ENCODE measurements at regions not wholly inside any gene's neighbourhood (a gene's known extent, or its start where the extent isn't known, plus 50 kb on each side); places are given as distances from the start of the nearest gene placed in this dataset.

DNA sequence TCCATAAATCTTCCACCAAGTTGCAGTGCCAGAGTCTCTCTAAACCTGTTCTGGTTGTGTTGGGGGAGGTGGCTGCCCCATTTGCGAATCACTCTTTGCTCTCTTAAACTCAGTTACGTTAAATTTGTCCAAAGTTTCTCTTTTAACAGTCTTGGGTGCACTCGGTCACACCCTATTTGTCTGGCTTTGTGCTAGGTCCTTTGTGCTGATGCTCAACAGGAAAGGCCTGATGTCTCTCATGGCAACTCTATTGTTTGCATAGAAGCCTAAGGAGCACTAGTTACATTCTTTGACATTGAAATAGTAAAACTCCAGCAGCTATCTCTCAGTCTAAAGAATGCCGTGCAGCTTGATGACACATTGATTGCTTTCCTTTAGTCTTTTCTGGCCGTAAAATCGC lies 105.1 kb downstream of the TRMT11 start:
- Mint-ChIP-seq H3K4me1 (ENCODE audit: low read depth) (no peaks in the 10 kb centered on the region), H3K36me3 (ENCODE audit: low read depth) (no peaks in the 10 kb centered on the region), H3K27ac (no peak overlapping the region), H3K9me3 (no peaks in the 10 kb centered on the region), H3K27me3 (ENCODE audit: insufficient read depth) (no peaks in the 10 kb centered on the region), H3K4me3 (no peak overlapping the region)
- no peak for DNase-seq (ENCODE audit: low spot score)
- intact Hi-C loops (cut with micrococcal nuclease), result no loop called here

DNA sequence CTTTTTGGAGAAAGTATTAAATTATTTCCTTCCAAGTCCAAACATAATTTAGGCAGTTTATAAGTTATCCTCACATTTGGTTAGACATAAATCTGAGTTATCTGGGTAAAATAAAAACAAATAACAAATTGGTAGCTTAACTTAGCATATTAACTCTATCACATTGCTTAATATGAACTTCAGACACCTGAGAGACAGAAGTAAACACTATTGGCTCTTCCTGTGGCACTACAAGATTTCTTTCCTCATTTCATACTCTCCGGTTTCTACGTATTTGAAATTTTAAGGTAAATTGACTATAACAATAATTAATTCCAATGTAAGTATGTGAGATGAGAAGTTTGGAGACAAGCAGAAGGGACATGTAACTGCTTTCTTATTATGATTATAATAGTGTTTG lies 106.8 kb downstream of the TRMT11 start:
- H3K4me3 Mint-ChIP-seq, result no peak overlapping the region
- DNase-seq (ENCODE audit: low spot score), result no peak
- no peaks in the 10 kb centered on the region for H3K9me3 Mint-ChIP-seq
- no peaks in the 10 kb centered on the region for H3K27me3 Mint-ChIP-seq (ENCODE audit: insufficient read depth)
- no peaks in the 10 kb centered on the region for H3K36me3 Mint-ChIP-seq (ENCODE audit: low read depth)
- no peaks in the 10 kb centered on the region for H3K4me1 Mint-ChIP-seq (ENCODE audit: low read depth)
- intact Hi-C loops (cut with micrococcal nuclease), result no loop called here
- no peak overlapping the region for H3K27ac Mint-ChIP-seq

- H3K36me3 Mint-ChIP-seq (ENCODE audit: low read depth), result no peaks in the 10 kb centered on the region
- H3K4me3 Mint-ChIP-seq, result no peak overlapping the region
- no peaks in the 10 kb centered on the region for H3K9me3 Mint-ChIP-seq
- intact Hi-C loops (cut with micrococcal nuclease), result no loop called here
- no peak for DNase-seq (ENCODE audit: low spot score)
- no peak overlapping the region for H3K27ac Mint-ChIP-seq
- H3K4me1 Mint-ChIP-seq (ENCODE audit: low read depth), result no peaks in the 10 kb centered on the region
- H3K27me3 Mint-ChIP-seq (ENCODE audit: insufficient read depth), result no peaks in the 10 kb centered on the region
Measured at GRCh38 chr6:126094411-126094810, 108.1 kb downstream of the TRMT11 start.

- H3K36me3 Mint-ChIP-seq (ENCODE audit: low read depth), result no peaks in the 10 kb centered on the region
- no peaks in the 10 kb centered on the region for H3K9me3 Mint-ChIP-seq
- no peak for DNase-seq (ENCODE audit: low spot score)
- intact Hi-C loops (cut with micrococcal nuclease), result no loop called here
- H3K27me3 Mint-ChIP-seq (ENCODE audit: insufficient read depth), result no peaks in the 10 kb centered on the region
- no peak overlapping the region for H3K27ac Mint-ChIP-seq
- no peaks in the 10 kb centered on the region for H3K4me1 Mint-ChIP-seq (ENCODE audit: low read depth)
- H3K4me3 Mint-ChIP-seq, result no peak overlapping the region
Measured at GRCh38 chr6:126100386-126100785, 114.0 kb downstream of the TRMT11 start.

GRCh38 chr6:126102358-126102757 lies 116.0 kb downstream of the TRMT11 start:
- no peak overlapping the region for H3K4me3 Mint-ChIP-seq
- H3K27me3 Mint-ChIP-seq (ENCODE audit: insufficient read depth), result no peaks in the 10 kb centered on the region
- no peak overlapping the region for H3K27ac Mint-ChIP-seq
- DNase-seq (ENCODE audit: low spot score), result no peak
- H3K9me3 Mint-ChIP-seq, result no peaks in the 10 kb centered on the region
- no peaks in the 10 kb centered on the region for H3K4me1 Mint-ChIP-seq (ENCODE audit: low read depth)
- no peaks in the 10 kb centered on the region for H3K36me3 Mint-ChIP-seq (ENCODE audit: low read depth)
- intact Hi-C loops (cut with micrococcal nuclease), result no loop called here

GRCh38 chr6:126103993-126104392 lies 117.7 kb downstream of the TRMT11 start:
- no peaks in the 10 kb centered on the region for H3K4me1 Mint-ChIP-seq (ENCODE audit: low read depth)
- no peak for DNase-seq (ENCODE audit: low spot score)
- no peak overlapping the region for H3K27ac Mint-ChIP-seq
- H3K27me3 Mint-ChIP-seq (ENCODE audit: insufficient read depth), result peaks cover 3% of the 10 kb centered on the region
- intact Hi-C loops (cut with micrococcal nuclease), result no loop called here
- no peaks in the 10 kb centered on the region for H3K36me3 Mint-ChIP-seq (ENCODE audit: low read depth)
- H3K4me3 Mint-ChIP-seq, result no peak overlapping the region
- H3K9me3 Mint-ChIP-seq, result no peaks in the 10 kb centered on the region

DNA sequence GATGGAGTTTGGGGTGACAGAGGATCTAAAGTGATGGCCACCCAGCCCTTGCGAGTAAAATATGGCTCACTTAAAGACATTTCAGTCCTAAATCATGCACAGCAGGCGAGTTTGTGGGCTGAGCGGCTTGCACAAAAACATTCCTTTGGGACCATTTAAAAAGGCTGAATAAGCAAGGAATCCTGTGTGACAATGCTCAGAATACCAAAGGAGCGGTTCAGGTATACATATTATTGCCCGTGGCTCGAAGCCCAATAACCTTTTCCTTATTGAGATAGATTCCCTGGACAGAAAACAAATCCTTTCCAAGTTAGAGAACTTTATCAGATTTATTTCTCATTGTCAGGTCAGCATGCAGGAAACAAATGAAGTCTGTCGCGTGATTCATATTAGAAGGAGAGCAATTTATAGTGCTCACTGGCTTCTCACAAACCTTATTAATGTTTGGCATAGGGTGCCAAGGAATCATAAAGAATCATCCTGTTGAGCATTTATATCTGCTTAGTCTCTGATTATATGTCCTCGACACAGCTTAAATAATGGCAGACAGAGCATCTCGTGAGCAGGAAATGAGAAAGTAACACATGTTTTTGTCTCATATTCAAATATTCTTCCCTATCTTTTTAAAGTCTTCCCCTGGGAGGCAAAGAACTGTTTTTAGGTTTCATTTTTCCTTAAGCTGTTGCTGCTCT lies 121.3 kb downstream of the TRMT11 start:
- intact Hi-C loops (cut with micrococcal nuclease), result no loop called here
- no peak for DNase-seq (ENCODE audit: low spot score)
- Mint-ChIP-seq H3K36me3 (ENCODE audit: low read depth) (no peaks in the 10 kb centered on the region), H3K27me3 (ENCODE audit: insufficient read depth) (peaks cover 3% of the 10 kb centered on the region), H3K9me3 (no peaks in the 10 kb centered on the region), H3K4me1 (ENCODE audit: low read depth) (no peaks in the 10 kb centered on the region), H3K4me3 (no peak overlapping the region), H3K27ac (no peak overlapping the region)

- Mint-ChIP-seq H3K9me3 (no peaks in the 10 kb centered on the region), H3K36me3 (ENCODE audit: low read depth) (no peaks in the 10 kb centered on the region), H3K4me3 (no peak overlapping the region), H3K4me1 (ENCODE audit: low read depth) (no peaks in the 10 kb centered on the region), H3K27ac (no peak overlapping the region), H3K27me3 (ENCODE audit: insufficient read depth) (peaks cover 5% of the 10 kb centered on the region)
- intact Hi-C loops (cut with micrococcal nuclease), result no loop called here
- DNase-seq (ENCODE audit: low spot score), result no peak
Measured at GRCh38 chr6:126110512-126111270, 124.4 kb downstream of the TRMT11 start.

GRCh38 chr6:126111327-126111726 lies 125.0 kb downstream of the TRMT11 start:
- no peak for DNase-seq (ENCODE audit: low spot score)
- Mint-ChIP-seq H3K27ac (no peak overlapping the region), H3K9me3 (no peaks in the 10 kb centered on the region), H3K27me3 (ENCODE audit: insufficient read depth) (peaks cover 5% of the 10 kb centered on the region), H3K4me1 (ENCODE audit: low read depth) (no peaks in the 10 kb centered on the region), H3K4me3 (no peak overlapping the region), H3K36me3 (ENCODE audit: low read depth) (no peaks in the 10 kb centered on the region)
- intact Hi-C loops (cut with micrococcal nuclease), result no loop called here

- Mint-ChIP-seq H3K4me3 (no peak overlapping the region), H3K9me3 (no peaks in the 10 kb centered on the region), H3K36me3 (ENCODE audit: low read depth) (no peaks in the 10 kb centered on the region), H3K27ac (no peak overlapping the region), H3K4me1 (ENCODE audit: low read depth) (no peaks in the 10 kb centered on the region), H3K27me3 (ENCODE audit: insufficient read depth) (peaks cover 5% of the 10 kb centered on the region)
- no peak for DNase-seq (ENCODE audit: low spot score)
- intact Hi-C loops (cut with micrococcal nuclease), result no loop called here
Measured at GRCh38 chr6:126112171-126112632, 125.9 kb downstream of the TRMT11 start.

DNA sequence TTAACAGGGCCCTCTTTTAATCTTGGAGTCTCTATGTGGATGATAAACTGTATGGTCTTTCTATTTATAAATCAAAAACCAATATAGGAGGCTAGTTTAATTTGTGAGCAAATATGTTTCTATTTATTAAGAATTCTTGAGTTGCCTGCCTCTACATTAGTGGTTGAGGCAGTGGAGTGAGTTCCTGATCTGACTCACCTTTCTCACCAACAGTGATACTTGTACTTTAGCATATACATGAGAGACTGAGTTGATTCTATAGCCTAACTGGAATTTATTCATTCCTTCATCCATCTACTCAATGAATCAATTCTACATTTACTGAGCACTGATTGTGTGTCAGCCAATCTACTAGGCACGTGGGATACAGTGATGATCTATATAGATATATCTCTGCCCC lies 126.9 kb downstream of the TRMT11 start:
- intact Hi-C loops (cut with micrococcal nuclease), result no loop called here
- H3K4me1 Mint-ChIP-seq (ENCODE audit: low read depth), result no peaks in the 10 kb centered on the region

DNA sequence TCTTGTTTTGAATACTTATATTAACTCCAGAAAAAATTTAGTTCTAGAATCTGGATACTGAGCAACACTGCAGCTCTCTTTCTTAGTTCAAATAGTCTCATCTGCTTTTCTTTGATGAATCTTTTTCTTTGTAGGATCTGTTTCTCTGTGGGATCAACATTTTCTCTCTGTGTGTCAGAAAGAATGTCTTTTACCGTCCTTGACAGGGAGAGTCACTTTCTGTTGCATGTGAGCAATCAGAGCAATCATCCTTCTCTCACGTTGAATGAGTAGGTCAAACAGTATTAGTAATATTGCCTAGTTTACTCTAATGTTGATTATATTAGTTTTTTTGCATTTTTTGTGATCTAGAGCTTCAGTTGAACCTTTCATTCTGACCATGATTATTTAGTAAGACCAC lies 130.9 kb downstream of the TRMT11 start:
- Mint-ChIP-seq H3K4me3 (no peak overlapping the region), H3K4me1 (ENCODE audit: low read depth) (no peaks in the 10 kb centered on the region), H3K27ac (no peak overlapping the region), H3K27me3 (ENCODE audit: insufficient read depth) (peaks cover 2% of the 10 kb centered on the region), H3K36me3 (ENCODE audit: low read depth) (no peaks in the 10 kb centered on the region), H3K9me3 (no peaks in the 10 kb centered on the region)
- intact Hi-C loops (cut with micrococcal nuclease), result no loop called here
- DNase-seq (ENCODE audit: low spot score), result no peak

More for the DNA sequence above, 126.9 kb downstream of the TRMT11 start:
- no peak overlapping the region for H3K27ac Mint-ChIP-seq
- no peaks in the 10 kb centered on the region for H3K9me3 Mint-ChIP-seq
- no peak overlapping the region for H3K4me3 Mint-ChIP-seq
- DNase-seq (ENCODE audit: low spot score), result no peak
- H3K36me3 Mint-ChIP-seq (ENCODE audit: low read depth), result no peaks in the 10 kb centered on the region
- peaks cover 2% of the 10 kb centered on the region for H3K27me3 Mint-ChIP-seq (ENCODE audit: insufficient read depth)

DNA sequence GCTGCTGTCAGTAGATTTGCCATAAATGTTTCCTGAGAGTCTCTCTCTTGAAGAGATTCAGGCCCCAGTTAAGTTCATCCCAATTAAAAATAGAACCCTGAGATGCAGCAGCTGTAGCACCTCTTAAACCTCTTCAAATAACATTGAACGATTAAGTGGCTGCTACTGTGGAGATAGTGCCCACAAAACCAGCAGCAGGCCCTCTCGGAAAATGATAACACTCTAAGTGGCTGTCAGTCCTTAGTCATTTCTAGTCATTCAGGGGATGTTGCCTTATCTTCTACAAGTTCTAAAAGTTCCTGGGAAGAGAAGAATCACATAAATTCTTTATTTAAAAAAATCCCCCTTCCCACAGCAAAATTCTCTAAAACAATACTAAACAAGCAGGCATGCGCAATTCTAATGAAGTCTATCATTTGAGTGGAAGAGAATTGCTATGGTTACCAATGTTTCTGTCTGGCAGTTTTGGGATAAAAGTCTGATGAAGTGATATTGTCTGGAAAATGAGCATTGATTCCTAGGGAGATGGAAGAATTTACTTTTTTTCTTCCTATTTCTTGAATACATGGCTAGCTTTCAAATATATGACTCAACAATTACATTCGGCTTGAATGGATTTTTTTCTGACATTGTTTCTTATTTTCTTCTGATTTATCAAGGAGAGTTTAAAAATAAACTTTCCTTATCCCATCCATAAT lies 131.9 kb downstream of the TRMT11 start:
- DNase-seq (ENCODE audit: low spot score), result no peak
- Mint-ChIP-seq H3K4me1 (ENCODE audit: low read depth) (no peaks in the 10 kb centered on the region), H3K4me3 (no peak overlapping the region), H3K27ac (no peak overlapping the region), H3K9me3 (no peaks in the 10 kb centered on the region), H3K27me3 (ENCODE audit: insufficient read depth) (peaks cover 2% of the 10 kb centered on the region), H3K36me3 (ENCODE audit: low read depth) (no peaks in the 10 kb centered on the region)
- intact Hi-C loops (cut with micrococcal nuclease), result no loop called here

All from activated T-helper 1 cell treated with anti-CD3 and anti-CD28 coated beads, Interleukin-12 subunit alpha, Interleukin-12 subunit beta, Interleukin-2, Interleukin-4 antibody, amounts not matched to agents 30 ng/mL and 10 ng/mL and 1 ng/mL, durations not matched to agents 14 hours and 24 hours and 36 hours (primary cell).